H1 (cell line): ENCODE measurements at regions not wholly inside any gene's neighbourhood (a gene's known extent, or its start where the extent isn't known, plus 50 kb on each side); places are given as distances from the start of the nearest gene placed in this dataset.

Experiments used
- CTCF ChIA-PET: fragments of 300-600 bp; sonication (Branson Sonifier 250); formaldehyde crosslinking; loops from one replicate; lab custom pipeline; 2021; ENCODE audit not compliant: partially characterized antibody; lab: Charles Lee
- POLR2A ChIA-PET: fragments of 300-600 bp; sonication (Branson Sonifier 250); formaldehyde crosslinking; loops from one replicate; lab custom pipeline; 2021; ENCODE audit warnings: inconsistent platforms; ENCODE audit not compliant: partially characterized antibody; lab: Charles Lee
- DNase-seq, 2 experiments: peaks; one replicate each; pipeline versions ENCODE4 v3.0.0 to v3.0.0-alpha.2; 2010 to 2022; ENCODE audit warnings: low spot score in 2 of 2, low read depth in 1 of 2, mixed read lengths in 1 of 2
- FAIRE-seq: peaks from 2 replicates; lab custom pipeline; 2011; peaks lifted over from hg19 to GRCh38; lab: Jason Lieb, UNC
- H2AFZ ChIP-seq: 2 replicates; pipeline ENCODE4 v1.8.1; 2012; ENCODE audit warnings: low read length, inconsistent platforms
- H2AK5ac ChIP-seq: 2 replicates; pipeline ENCODE4 v1.6.1; 2013; ENCODE audit warnings: low read depth, low read length
- H2BK120ac ChIP-seq: replicated peaks from 2 replicates; pipeline ENCODE3; 2013; ENCODE audit warnings: low read depth, low read length, inconsistent platforms
- H2BK12ac ChIP-seq: 2 replicates; pipeline ENCODE4 v1.6.1; 2013; ENCODE audit warnings: low read depth, low read length
- H2BK15ac ChIP-seq: 2 replicates; pipeline ENCODE4 v1.6.1; 2013; ENCODE audit warnings: low read length
- H2BK20ac ChIP-seq: 2 replicates; pipeline ENCODE4 v1.6.1; 2013; ENCODE audit warnings: low read length
- H2BK5ac ChIP-seq: 2 replicates; pipeline ENCODE4 v1.6.1; 2013; ENCODE audit warnings: low read depth, low read length
- H3K14ac ChIP-seq: 2 replicates; pipeline ENCODE4 v1.6.1; 2013; ENCODE audit warnings: inconsistent platforms; ENCODE audit not compliant: insufficient read length
- H3K18ac ChIP-seq: 2 replicates; pipeline ENCODE4 v1.6.1; 2013; ENCODE audit warnings: low read length; ENCODE audit errors: extremely low read depth
- H3K23ac ChIP-seq: 2 replicates; pipeline ENCODE4 v1.6.1; 2013; ENCODE audit warnings: inconsistent platforms; ENCODE audit not compliant: insufficient read length
- H3K23me2 ChIP-seq: 2 replicates; pipeline ENCODE4 v1.6.1; 2013; ENCODE audit warnings: low read depth, low read length
- H3K27ac ChIP-seq: 2 replicates; pipeline ENCODE4 v1.6.1; 2011; ENCODE audit warnings: low read depth, low read length, inconsistent platforms
- H3K27me3 ChIP-seq, 4 experiments: replicated peaks in 1 of 4; 1 replicate in 1 of 4; 2 replicates in 3 of 4; pipeline versions ENCODE4 v1.6.1 to v1.8.1; 2011 to 2013; ENCODE audit warnings: low read length in 3 of 4, mild to moderate bottlenecking in 3 of 4, inconsistent platforms in 2 of 4, mixed read lengths in 2 of 4, moderate library complexity in 1 of 4; ENCODE audit not compliant: control insufficient read depth in 3 of 4, insufficient read depth in 3 of 4; ENCODE audit errors: extremely low read depth in 1 of 4
- H3K36me3 ChIP-seq, 4 experiments: 2 replicates each; pipeline versions ENCODE4 v1.6.1 to v1.8.1; 2011 to 2013; ENCODE audit warnings: mild to moderate bottlenecking in 4 of 4, low read length in 3 of 4, moderate library complexity in 2 of 4, control low read depth in 1 of 4, inconsistent platforms in 1 of 4; ENCODE audit not compliant: insufficient read depth in 4 of 4, control insufficient read depth in 2 of 4
- H3K4ac ChIP-seq: replicated peaks from 2 replicates; pipeline ENCODE3; 2013; ENCODE audit warnings: low read length, low read depth, mixed read lengths, inconsistent platforms; ENCODE audit not compliant: insufficient read length
- H3K4me1 ChIP-seq, 4 experiments: replicated peaks in 1 of 4; 1 replicate in 1 of 4; 2 replicates in 3 of 4; pipeline versions ENCODE4 v1.6.1 to v1.8.1; 2011 to 2013; ENCODE audit warnings: low read length in 3 of 4, inconsistent platforms in 2 of 4, mixed read lengths in 1 of 4; ENCODE audit not compliant: insufficient read depth in 4 of 4, control insufficient read depth in 3 of 4
- H3K4me2 ChIP-seq, 2 experiments: 2 replicates each; pipeline versions ENCODE4 v1.6.1 to v1.8.1; 2011 to 2013; ENCODE audit warnings: low read depth in 2 of 2, low read length in 2 of 2, control low read depth in 1 of 2, inconsistent platforms in 1 of 2, mild to moderate bottlenecking in 1 of 2; ENCODE audit not compliant: insufficient read depth in 1 of 2
- H3K4me3 ChIP-seq, 4 experiments: fragments of 200-600, 300-600 bp in 1 of 4; sonication (generic), shearing (Covaris generic), sonication (Bioruptor Twin) in 1 of 4; 2 replicates each; pipeline versions ENCODE4 v1.5.1 to v1.8.1; 2011 to 2016; ENCODE audit warnings: low read length in 4 of 4, low read depth in 3 of 4, control low read depth in 2 of 4, inconsistent platforms in 2 of 4, mild to moderate bottlenecking in 2 of 4, mixed read lengths in 1 of 4, moderate library complexity in 1 of 4; ENCODE audit not compliant: insufficient read depth in 2 of 4; ENCODE audit errors: extremely low read depth in 1 of 4
- H3K56ac ChIP-seq: replicated peaks from 2 replicates; pipeline ENCODE3; 2013; ENCODE audit warnings: low read depth, mild to moderate bottlenecking, mixed read lengths, low read length, inconsistent platforms; ENCODE audit not compliant: insufficient read length
- H3K79me1 ChIP-seq: 2 replicates; pipeline ENCODE4 v1.6.1; 2013; ENCODE audit warnings: low read depth, low read length, control low read depth
- H3K79me2 ChIP-seq, 2 experiments: 2 replicates each; pipeline versions ENCODE4 v1.6.1 to v1.8.1; 2012 to 2013; ENCODE audit warnings: low read length in 2 of 2, mild to moderate bottlenecking in 2 of 2, inconsistent platforms in 1 of 2; ENCODE audit not compliant: insufficient read depth in 2 of 2, control insufficient read depth in 1 of 2
- H3K9ac ChIP-seq, 4 experiments: replicated peaks in 1 of 4; 1 replicate in 1 of 4; 2 replicates in 3 of 4; pipeline versions ENCODE4 v1.6.1 to v1.8.1; 2011 to 2013; ENCODE audit warnings: low read depth in 3 of 4, low read length in 3 of 4, control low read depth in 2 of 4, mild to moderate bottlenecking in 2 of 4, moderate library complexity in 2 of 4, inconsistent platforms in 1 of 4; ENCODE audit errors: extremely low read depth in 1 of 4
- H3K9me3 ChIP-seq, 2 experiments: 2 replicates each; pipeline versions ENCODE4 v1.6.1 to v1.8.1; 2012 to 2013; ENCODE audit warnings: mild to moderate bottlenecking in 2 of 2, moderate library complexity in 2 of 2, control low read depth in 1 of 2, inconsistent platforms in 1 of 2, low read depth in 1 of 2, low read length in 1 of 2, mixed read lengths in 1 of 2; ENCODE audit not compliant: insufficient read depth in 2 of 2
- H4K20me1 ChIP-seq, 2 experiments: replicated peaks in 1 of 2; 2 replicates each; pipeline versions ENCODE3 to v1.8.1; 2011 to 2013; ENCODE audit warnings: inconsistent platforms in 2 of 2, low read length in 2 of 2, mild to moderate bottlenecking in 1 of 2; ENCODE audit not compliant: insufficient read depth in 2 of 2, control insufficient read depth in 1 of 2
- H4K5ac ChIP-seq: 2 replicates; pipeline ENCODE4 v1.6.1; 2013; ENCODE audit warnings: low read length, low read depth, mixed read lengths, inconsistent platforms; ENCODE audit not compliant: insufficient read length
- H4K8ac ChIP-seq: 2 replicates; pipeline ENCODE4 v1.8.0; 2013; ENCODE audit warnings: mild to moderate bottlenecking, moderate library complexity, low read length, inconsistent platforms; ENCODE audit not compliant: insufficient read depth; ENCODE audit errors: extremely low read depth
- H4K91ac ChIP-seq: replicated peaks from 2 replicates; pipeline ENCODE3; 2013; ENCODE audit warnings: low read length, mixed read lengths, inconsistent platforms; ENCODE audit not compliant: insufficient read length
- CBX5 ChIP-seq: fragments of 300-800, 300-1000 bp; sonication (generic); IDR thresholded peaks from 2 replicates; pipeline ENCODE4 v1.7.1; 2016; ENCODE audit warnings: antibody characterized with exemption, low read length, low read depth
- EP300 ChIP-seq, 2 experiments: IDR thresholded peaks; 1 replicate in 1 of 2; 2 replicates in 1 of 2; pipeline ENCODE4 v1.6.1; 2011 to 2012; ENCODE audit warnings: low read depth in 2 of 2, low read length in 2 of 2, mild to moderate bottlenecking in 2 of 2, borderline replicate concordance in 1 of 2, inconsistent platforms in 1 of 2, moderate library complexity in 1 of 2
- RBBP5 ChIP-seq: IDR thresholded peaks from 2 replicates; pipeline ENCODE4 v1.7.1; 2012; ENCODE audit warnings: low read depth, mild to moderate bottlenecking, inconsistent platforms, low read length, moderate library complexity, borderline replicate concordance
- RNF2 ChIP-seq: fragments of 200-900, 300-1000 bp; sonication (generic); IDR thresholded peaks from 2 replicates; pipeline ENCODE4 v1.7.1; 2016; ENCODE audit warnings: borderline replicate concordance, low read depth, mild to moderate bottlenecking, antibody characterized with exemption, low read length; ENCODE audit not compliant: poor library complexity, severe bottlenecking; ENCODE audit errors: missing control alignments
- SP1 ChIP-seq: IDR thresholded peaks from 2 replicates; pipeline ENCODE4 v1.6.1; 2011; ENCODE audit warnings: low read depth, low read length
- SRF ChIP-seq: IDR thresholded peaks from 2 replicates; pipeline ENCODE4 v1.6.1; 2011; ENCODE audit warnings: mild to moderate bottlenecking, low read depth, low read length, moderate library complexity
- TAF1 ChIP-seq: IDR thresholded peaks from 2 replicates; pipeline ENCODE4 v1.6.1; 2011; ENCODE audit warnings: mild to moderate bottlenecking, low read depth, low read length
- WGBS, 2 experiments: shearing (Covaris generic) in 1 of 2; methylation state at CpG; one replicate each; pipeline versions ENCODE4 v1.1.6 to v1.1.7; 2013 to 2015; ENCODE audit warnings: low lambda C conversion rate in 2 of 2, mixed read lengths in 2 of 2, inconsistent platforms in 1 of 2, low coverage in 1 of 2, missing lambda C conversion rate in 1 of 2; ENCODE audit not compliant: insufficient replicate concordance in 2 of 2, insufficient coverage in 1 of 2, insufficient read length in 1 of 2; ENCODE audit errors: extremely low coverage in 1 of 2, missing lambda C conversion rate in 1 of 2; 5-methylcytosine and 5-hydroxymethylcytosine counted together
- TF ChIP-seq, protein P1 (sequence below): IDR thresholded peaks from 2 replicates; pipeline ENCODE4 v1.6.1; 2012; ENCODE audit warnings: low read length, inconsistent platforms

DNA sequence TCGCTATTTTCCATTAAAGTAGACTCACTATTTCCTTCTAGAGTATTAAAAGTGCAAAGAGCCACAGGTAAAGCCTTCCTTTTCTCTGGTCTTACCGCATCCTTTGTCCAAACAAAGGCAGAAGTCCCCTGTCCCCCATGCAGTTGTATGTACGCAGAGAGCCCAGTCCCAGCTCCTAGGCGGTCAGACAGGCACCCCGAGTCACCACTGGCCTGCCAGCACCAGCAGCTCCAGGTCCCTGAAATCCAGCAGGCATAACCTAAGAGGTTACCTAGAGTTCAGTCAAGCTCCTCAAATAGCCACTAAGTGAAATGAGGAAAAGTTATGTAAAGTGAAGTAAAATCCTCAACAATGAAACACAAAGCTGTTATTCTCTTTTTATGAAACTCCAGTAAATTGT is 60.4 kb upstream of the TWIST2 start:
- CTCF ChIA-PET, result interaction anchor here (0.6 to 1.1 kb wide), 2 partner anchors 430 to 597 kb away, joined by 3 to 4 read pairs; no protein-coding TSS in a partner anchor
- Histone ChIP-seq H2BK5ac (no peak overlapping the region), H2BK15ac (no peak overlapping the region), H3K4me2 (no peak overlapping the region), H4K91ac (no peak overlapping the region), H4K20me1 (no peaks in the 10 kb centered on the region), H3K4me1 (peaks cover 0 to 5% (median 4%) of the 10 kb centered on the region in 4 experiments; a peak in 4 of 7 replicates), H3K56ac (no peak overlapping the region), H3K79me2 (no peaks in the 10 kb centered on the region), H3K4ac (no peak overlapping the region), H2AK5ac (no peak overlapping the region), H3K9ac (no peak overlapping the region), H3K27me3 (no peaks in the 10 kb centered on the region), H2BK12ac (no peak overlapping the region), H3K79me1 (no peaks in the 10 kb centered on the region), H3K27ac (no peak overlapping the region), H3K14ac (no peak overlapping the region), H2BK20ac (no peak overlapping the region), H3K36me3 (no peaks in the 10 kb centered on the region), H3K23me2 (no peaks in the 10 kb centered on the region), H2BK120ac (no peak overlapping the region), H4K5ac (no peak overlapping the region), H3K23ac (no peak overlapping the region), H4K8ac (no peak overlapping the region), H3K4me3 (no peak overlapping the region), H3K9me3 (0 out of 4 replicates have a peak, but pooled peaks cover 0 to 4% of the 10 kb centered on the region in 2 experiments), H2AFZ (no peak overlapping the region), H3K18ac (no peak overlapping the region)
- TF ChIP-seq, protein P1, sequence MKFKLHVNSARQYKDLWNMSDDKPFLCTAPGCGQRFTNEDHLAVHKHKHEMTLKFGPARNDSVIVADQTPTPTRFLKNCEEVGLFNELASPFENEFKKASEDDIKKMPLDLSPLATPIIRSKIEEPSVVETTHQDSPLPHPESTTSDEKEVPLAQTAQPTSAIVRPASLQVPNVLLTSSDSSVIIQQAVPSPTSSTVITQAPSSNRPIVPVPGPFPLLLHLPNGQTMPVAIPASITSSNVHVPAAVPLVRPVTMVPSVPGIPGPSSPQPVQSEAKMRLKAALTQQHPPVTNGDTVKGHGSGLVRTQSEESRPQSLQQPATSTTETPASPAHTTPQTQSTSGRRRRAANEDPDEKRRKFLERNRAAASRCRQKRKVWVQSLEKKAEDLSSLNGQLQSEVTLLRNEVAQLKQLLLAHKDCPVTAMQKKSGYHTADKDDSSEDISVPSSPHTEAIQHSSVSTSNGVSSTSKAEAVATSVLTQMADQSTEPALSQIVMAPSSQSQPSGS, result no peak
- TF ChIP-seq SRF, result no peak
- TF ChIP-seq TAF1, result no peak
- TF ChIP-seq RNF2, result no peak
- TF ChIP-seq RBBP5, result no peak
- TF ChIP-seq EP300 (IDR thresholded peaks at IDR 0.05; ENCODE audit: borderline replicate concordance in 1 of 2, low read depth in 2 of 2, low read length in 2 of 2), result no peak
- no peak for TF ChIP-seq SP1
- no peak for TF ChIP-seq CBX5
- 95% methylated on average over 5 of the region's 5 CpGs; no CpG with 5 or more reads in 1 of the 2 experiments for WGBS, 2 experiments
- POLR2A ChIA-PET, result no interaction called here
- FAIRE-seq, result no peak
- DNase-seq, result no peak
